ENCODE measurements at regions not wholly inside any gene's neighbourhood (a gene's known extent, or its start where the extent isn't known, plus 50 kb on each side); places are given as distances from the start of the nearest gene placed in this dataset.

DNA sequence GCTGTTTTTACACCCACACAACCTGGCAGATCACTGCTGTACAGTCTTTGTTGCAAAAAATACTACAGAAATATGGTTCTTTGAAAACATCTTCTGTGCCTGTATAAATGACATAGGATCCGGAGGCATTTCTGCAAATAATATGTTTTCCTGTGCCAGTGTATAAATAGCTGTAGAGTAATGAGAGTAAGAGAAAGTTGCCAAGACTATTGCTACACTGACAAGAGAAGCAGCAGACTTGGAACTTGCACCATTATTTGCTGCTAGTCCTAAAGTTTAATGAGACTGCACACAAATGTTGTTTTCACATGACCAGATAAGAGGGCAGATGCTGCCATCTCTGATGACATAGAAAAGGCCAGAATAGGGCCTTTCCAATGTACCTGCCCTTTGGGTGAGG lies 50.0 kb upstream of the DTNBP1 start:
- H3K4me1 Mint-ChIP-seq = peaks cover 3 to 6% of the 10 kb centered on the region in 2 experiments; a peak in 2 of 4 replicates
- Histone ChIP-seq H4K20me1 (ENCODE audit: control insufficient read depth, insufficient read depth, insufficient read length) (no peaks in the 10 kb centered on the region), H3K56ac (ENCODE audit: insufficient read length, low read depth, low read length) (no peak overlapping the region), H3K23ac (ENCODE audit: insufficient read length, low read depth, low read length) (no peak overlapping the region), H3K27me3 (ENCODE audit: insufficient read depth, low read length) (no peaks in the 10 kb centered on the region), H3T11ph (ENCODE audit: low read length) (no peak overlapping the region), H3K23me2 (ENCODE audit: insufficient read length, low read depth, low read length, poor library complexity, severe bottlenecking) (no peaks in the 10 kb centered on the region), H3K14ac (ENCODE audit: insufficient read depth, low read length) (no peak overlapping the region), H2BK15ac (ENCODE audit: low read depth, low read length) (no peak overlapping the region), H3K79me1 (ENCODE audit: insufficient read depth, low read depth, low read length, poor library complexity, severe bottlenecking) (no peaks in the 10 kb centered on the region), H3K4me2 (ENCODE audit: insufficient read depth, insufficient read length, low read length) (no peak overlapping the region), H3K9ac (ENCODE audit: extremely low read depth, insufficient read length, low read length) (no peak overlapping the region), H3K4ac (ENCODE audit: low read depth, low read length) (no peak overlapping the region), H2AFZ (ENCODE audit: low read length) (no peak overlapping the region), H2BK20ac (ENCODE audit: low read depth, low read length, poor library complexity, severe bottlenecking) (no peak overlapping the region), H3K18ac (ENCODE audit: insufficient read length, low read depth, low read length) (no peak overlapping the region), H4K8ac (replicated peaks; ENCODE audit: insufficient read length, low read depth, low read length) (no peak overlapping the region), H2BK5ac (ENCODE audit: insufficient read length, low read length) (no peak overlapping the region), H4K5ac (ENCODE audit: insufficient read length, low read depth, low read length) (no peak overlapping the region), H3K79me2 (ENCODE audit: insufficient read depth, low read length) (0 out of 2 replicates have a peak, but pooled peaks cover 3% of the 10 kb centered on the region), H2BK12ac (ENCODE audit: insufficient read length, low read depth, low read length) (no peak overlapping the region), H3K9me3 (ENCODE audit: control insufficient read depth, low read depth, low read length) (no peaks in the 10 kb centered on the region), H2AK5ac (ENCODE audit: insufficient read length, low read length) (no peak overlapping the region), H3K27ac (ENCODE audit: insufficient read length, low read depth, low read length) (no peak overlapping the region), H3K4me1 (ENCODE audit: insufficient read depth, low read length) (no peaks in the 10 kb centered on the region), H2BK120ac (ENCODE audit: low read depth, low read length, poor library complexity, severe bottlenecking) (no peak overlapping the region), H4K91ac (ENCODE audit: insufficient read length, low read depth, low read length) (no peak overlapping the region)
- H3K4me3 Mint-ChIP-seq = no peak overlapping the region
- peaks cover 16 to 22% of the 10 kb centered on the region in 2 experiments; a peak in 4 of 5 replicates for H3K9me3 Mint-ChIP-seq
- H3K36me3 Mint-ChIP-seq (ENCODE audit: insufficient read depth in 1 of 3, low read depth in 3 of 3) = peaks cover 2 to 19% (median 10%) of the 10 kb centered on the region in 3 experiments
- TF ChIP-seq, protein P1, sequence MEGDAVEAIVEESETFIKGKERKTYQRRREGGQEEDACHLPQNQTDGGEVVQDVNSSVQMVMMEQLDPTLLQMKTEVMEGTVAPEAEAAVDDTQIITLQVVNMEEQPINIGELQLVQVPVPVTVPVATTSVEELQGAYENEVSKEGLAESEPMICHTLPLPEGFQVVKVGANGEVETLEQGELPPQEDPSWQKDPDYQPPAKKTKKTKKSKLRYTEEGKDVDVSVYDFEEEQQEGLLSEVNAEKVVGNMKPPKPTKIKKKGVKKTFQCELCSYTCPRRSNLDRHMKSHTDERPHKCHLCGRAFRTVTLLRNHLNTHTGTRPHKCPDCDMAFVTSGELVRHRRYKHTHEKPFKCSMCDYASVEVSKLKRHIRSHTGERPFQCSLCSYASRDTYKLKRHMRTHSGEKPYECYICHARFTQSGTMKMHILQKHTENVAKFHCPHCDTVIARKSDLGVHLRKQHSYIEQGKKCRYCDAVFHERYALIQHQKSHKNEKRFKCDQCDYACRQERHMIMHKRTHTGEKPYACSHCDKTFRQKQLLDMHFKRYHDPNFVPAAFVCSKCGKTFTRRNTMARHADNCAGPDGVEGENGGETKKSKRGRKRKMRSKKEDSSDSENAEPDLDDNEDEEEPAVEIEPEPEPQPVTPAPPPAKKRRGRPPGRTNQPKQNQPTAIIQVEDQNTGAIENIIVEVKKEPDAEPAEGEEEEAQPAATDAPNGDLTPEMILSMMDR (conservative IDR thresholded peaks at IDR 0.05) = no peak
- no peak for DNase-seq
- WGBS (ENCODE audit: extremely low coverage, insufficient read length, low lambda C conversion rate) = no CpG with 5 or more reads among the region's 1 CpG
- H3K27me3 Mint-ChIP-seq (ENCODE audit: low read depth) = no peaks in the 10 kb centered on the region; the same call in 1 of the 2 replicates
- no peak overlapping the region for H3K27ac Mint-ChIP-seq
